Coronary artery (tissue), 2 donors: ENCODE measurements at regions not wholly inside any gene's neighbourhood (a gene's known extent, or its start where the extent isn't known, plus 50 kb on each side); places are given as distances from the start of the nearest gene placed in this dataset.

Experiments
- DNase-seq: peaks from one replicate; pipeline ENCODE4 v3.0.0-alpha.2; 2017; ENCODE audit warnings: low spot score
- H3K27ac ChIP-seq, 2 donors: fragments of 200-600 bp; sonication (generic); one replicate each; pipeline ENCODE4 v1.5.1; 2016 to 2019
- H3K4me3 ChIP-seq: fragments of 200-600 bp; sonication (generic); 2 replicates; pipeline ENCODE4 v1.5.1; 2016; ENCODE audit warnings: mild to moderate bottlenecking, moderate library complexity
- CTCF ChIP-seq: fragments of 200-600 bp; sonication (generic); IDR thresholded peaks from one replicate; pipeline ENCODE4 v1.5.1; 2019; ENCODE audit warnings: antibody characterized with exemption

DNA sequence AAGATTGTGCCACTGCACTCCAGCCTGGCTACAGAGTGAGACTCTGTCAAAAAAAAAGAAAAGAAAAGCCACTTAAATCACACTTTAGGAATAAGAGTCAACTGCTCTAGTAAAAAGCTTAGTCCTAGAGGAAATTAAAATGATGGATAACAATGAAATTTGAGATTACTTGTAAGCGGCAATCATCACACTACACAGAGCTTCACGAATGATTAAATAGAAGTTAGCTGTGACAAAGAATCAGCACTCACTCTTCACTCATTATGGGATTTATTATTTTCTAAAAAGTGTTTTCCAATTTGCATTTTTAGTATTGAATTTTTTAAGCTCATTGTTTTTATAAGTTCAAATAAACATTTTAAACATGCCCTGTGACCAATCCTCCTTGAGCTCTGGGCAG, 718.0 kb downstream of the UTRN start:
- no peak overlapping the region for H3K4me3 ChIP-seq
- no peak overlapping the region for H3K27ac ChIP-seq
- TF ChIP-seq CTCF = no peak
- DNase-seq = no peak

- Histone ChIP-seq H3K27ac (no peak overlapping the region), H3K4me3 (no peak overlapping the region)
- DNase-seq = no peak
- no peak for TF ChIP-seq CTCF
Observed at GRCh38 chr6:145006914-145007313, 721.8 kb downstream of the UTRN start.

DNA sequence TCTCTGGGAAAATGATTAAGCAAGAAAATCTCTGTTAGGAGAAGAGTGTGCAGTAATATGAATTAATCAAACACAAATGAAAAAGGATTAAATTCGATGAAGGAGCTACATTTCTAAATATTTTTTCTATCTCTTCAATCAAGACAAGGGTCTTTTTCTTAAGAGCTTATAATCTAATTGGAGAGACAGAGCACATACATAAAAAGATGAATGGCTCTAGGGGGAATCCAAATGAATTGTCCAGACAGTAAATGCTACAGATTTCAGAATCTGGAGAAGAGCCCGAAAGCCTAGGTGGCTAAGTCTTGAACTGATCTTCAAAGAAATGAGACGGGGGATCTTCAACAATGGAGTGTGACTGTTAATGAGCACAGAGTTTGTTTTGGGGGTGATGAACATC, 723.6 kb downstream of the UTRN start:
- Histone ChIP-seq H3K27ac (no peak overlapping the region), H3K4me3 (no peak overlapping the region)
- no peak for DNase-seq
- no peak for TF ChIP-seq CTCF

- no peak for TF ChIP-seq CTCF
- Histone ChIP-seq H3K27ac (no peak overlapping the region), H3K4me3 (no peak overlapping the region)
- no peak for DNase-seq
Observed at GRCh38 chr6:145009711-145010110, 724.6 kb downstream of the UTRN start.

DNA sequence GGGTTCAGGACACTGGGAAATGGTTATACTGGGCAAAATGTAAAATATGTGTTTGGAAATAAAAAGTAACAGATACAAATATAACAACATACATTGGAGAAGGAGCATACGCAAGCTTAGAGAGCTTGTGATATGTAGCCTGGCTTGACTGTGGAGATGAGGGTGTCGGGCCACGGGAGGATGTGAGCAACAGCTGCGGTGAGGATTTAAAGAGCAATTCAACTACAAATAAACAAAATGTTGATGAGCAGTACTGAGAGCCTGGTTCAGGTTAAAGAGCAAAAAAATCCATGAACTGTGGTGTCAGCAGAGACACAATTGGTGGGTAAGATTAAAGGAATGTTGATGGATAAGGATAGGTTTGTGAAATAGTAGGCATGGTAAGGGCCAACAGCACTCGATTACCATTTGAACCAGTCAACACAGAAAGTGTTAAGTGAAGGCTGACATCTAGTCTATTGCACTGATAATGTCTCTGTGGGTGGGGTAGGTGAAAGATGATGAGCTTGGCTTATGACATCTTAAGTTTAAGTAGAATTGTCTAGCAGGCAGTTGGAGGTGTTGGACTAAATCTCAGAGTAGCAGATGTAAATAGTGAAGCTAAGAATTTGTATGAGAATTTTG, 723.2 kb downstream of the EPM2A start:
- H3K27ac ChIP-seq = no peak overlapping the region
- no peak for TF ChIP-seq CTCF
- no peak for DNase-seq
- H3K4me3 ChIP-seq = no peak overlapping the region

DNA sequence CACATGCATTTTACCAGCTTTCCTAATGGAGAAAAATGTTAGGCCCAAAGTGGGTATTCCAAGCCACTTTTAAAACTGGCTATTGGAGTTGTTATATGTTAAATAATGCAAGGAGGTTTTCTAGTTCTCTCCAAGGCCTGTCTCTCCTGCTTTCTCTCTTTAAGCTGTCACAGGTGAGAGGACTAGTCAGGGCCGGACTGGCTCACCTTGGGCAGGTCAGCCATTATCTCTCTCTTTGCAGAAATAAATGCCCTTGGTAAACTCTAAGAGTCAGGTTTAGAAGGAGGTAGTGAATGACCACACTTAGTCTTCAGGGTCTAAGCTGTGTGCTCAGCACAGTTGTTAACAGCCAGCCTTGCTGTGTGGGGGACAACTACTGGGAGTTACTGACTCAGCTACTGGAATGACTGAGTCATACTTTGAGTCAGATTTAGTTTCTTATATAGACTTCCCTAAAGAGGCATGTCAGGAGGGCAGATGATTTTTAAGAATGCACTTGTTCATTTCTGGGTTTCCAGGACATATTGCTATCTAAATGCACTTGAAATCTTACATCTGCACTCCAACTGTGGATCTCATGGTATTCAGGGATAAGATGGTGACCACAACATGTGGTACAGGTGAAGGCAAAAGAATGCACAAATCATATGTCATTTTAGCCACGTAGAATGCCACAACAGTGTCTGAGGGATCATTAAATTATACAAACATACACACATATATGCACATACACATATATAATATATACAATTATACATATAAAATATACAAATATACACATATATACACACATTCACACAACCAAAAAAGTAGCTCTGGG, 719.4 kb downstream of the EPM2A start:
- Histone ChIP-seq H3K27ac (no peak overlapping the region), H3K4me3 (no peak overlapping the region)
- no peak for TF ChIP-seq CTCF
- DNase-seq = no peak

- H3K27ac ChIP-seq = no peak overlapping the region
- no peak for TF ChIP-seq CTCF
- no peak for DNase-seq
- no peak overlapping the region for H3K4me3 ChIP-seq
Observed at GRCh38 chr6:145017051-145017450, 718.3 kb downstream of the EPM2A start.
